Tibial artery (tissue), 4 donors: ENCODE measurements at regions not wholly inside any gene's neighbourhood (a gene's known extent, or its start where the extent isn't known, plus 50 kb on each side); places are given as distances from the start of the nearest gene placed in this dataset.

Experiments
- DNase-seq, 2 donors: peaks; one replicate each; pipeline ENCODE4 v3.0.0-alpha.2; 2019
- H3K27ac ChIP-seq, 2 donors: fragments of 200-600 bp; sonication (generic) in 1 of 2; 1 replicate in 1 of 2; 2 replicates in 1 of 2; pipeline ENCODE4 v1.5.1; 2018 to 2019; ENCODE audit warnings: mild to moderate bottlenecking in 1 of 2
- H3K27me3 ChIP-seq, 2 donors: fragments of 200-600 bp; sonication (generic) in 1 of 2; one replicate each; pipeline versions ENCODE4 v1.5.1 to v1.6.0; 2016 to 2019
- H3K36me3 ChIP-seq, 3 donors: fragments of 200-600 bp; sonication (generic) in 2 of 3; one replicate each; pipeline ENCODE4 v1.5.1; 2016 to 2019; ENCODE audit warnings: mild to moderate bottlenecking in 2 of 3
- H3K4me1 ChIP-seq, 4 donors: fragments of 200-600 bp; sonication (generic) in 2 of 4; 1 replicate in 3 of 4; 2 replicates in 1 of 4; pipeline ENCODE4 v1.5.1; 2016 to 2019
- H3K4me3 ChIP-seq, 2 donors: fragments of 200-600 bp; sonication (generic) in 1 of 2; 1 replicate in 1 of 2; 2 replicates in 1 of 2; pipeline ENCODE4 v1.5.1; 2018 to 2019; ENCODE audit warnings: mild to moderate bottlenecking in 2 of 2
- H3K9me3 ChIP-seq, 3 donors: fragments of 200-600 bp; sonication (generic) in 1 of 3; one replicate each; pipeline ENCODE4 v1.5.1; 2016 to 2019
- CTCF ChIP-seq, 2 experiments: fragments of 200-600 bp in 1 of 2; fragments of 450-650 bp in 1 of 2; IDR thresholded peaks; one replicate each; pipeline ENCODE4 v1.5.1; 2017 to 2019; ENCODE audit warnings: antibody characterized with exemption in 2 of 2, mild to moderate bottlenecking in 1 of 2, moderate library complexity in 1 of 2
- intact Hi-C: fragments of 100-400 bp; cut with DNase I; formaldehyde crosslinking; loops from one replicate; pipeline ENCODE4 v1.15.0; 2023; ENCODE audit warnings: low total_unique reads

- no peak for DNase-seq
- Histone ChIP-seq H3K4me1 (peaks cover 0 to 25% (median 23%) of the 10 kb centered on the region in 4 donors), H3K9me3 (no peaks in the 10 kb centered on the region), H3K27ac (peak overlapping the region; percentile 66 to 70), H3K27me3 (peaks cover 0 to 10% of the 10 kb centered on the region in 2 donors), H3K36me3 (no peaks in the 10 kb centered on the region), H3K4me3 (peak overlapping the region; percentile 57 to 76)
- intact Hi-C loops: loop anchor here (10.0 kb wide), 1 partner anchor 296 kb away; no protein-coding TSS in a partner anchor
- TF ChIP-seq CTCF (IDR thresholded peaks at IDR 0.05): no peak
Measured at GRCh38 chr9:96020300-96020791, 144.9 kb downstream of the ERCC6L2 start.
